ENCODE measurements at regions not wholly inside any gene's neighbourhood (a gene's known extent, or its start where the extent isn't known, plus 50 kb on each side); places are given as distances from the start of the nearest gene placed in this dataset.

GRCh38 chr9:78542491-78543181 lies 245.7 kb downstream of the PSAT1 start:
- H3K36me3 Mint-ChIP-seq: no peaks in the 10 kb centered on the region
- no peak overlapping the region for H3K4me3 Mint-ChIP-seq
- peaks cover 0 to 2% (median 0%) of the 10 kb centered on the region in 3 donors for H3K9me3 Mint-ChIP-seq
- no peak for DNase-seq
- H3K27ac Mint-ChIP-seq: no peak overlapping the region
- peaks cover 0 to 3% of the 10 kb centered on the region in 2 donors for H3K27me3 Mint-ChIP-seq
- no peaks in the 10 kb centered on the region for H3K4me1 ChIP-seq (ENCODE audit: control insufficient read depth in 1 of 2, extremely low read depth in 1 of 2, insufficient read depth in 2 of 2, low read length in 2 of 2)
- H3K9me3 ChIP-seq: no peaks in the 10 kb centered on the region
- CTCF ChIA-PET: no interaction called here
- no peak for ATAC-seq (replicated peaks in 1 of 4)
- H3K4me1 Mint-ChIP-seq: no peaks in the 10 kb centered on the region
- no peak overlapping the region for H3K27ac ChIP-seq (ENCODE audit: low read length)
- H3K4me3 ChIP-seq (ENCODE audit: control insufficient read depth in 1 of 2, extremely low read depth in 1 of 2, low read length in 1 of 2): no peak overlapping the region
- H3K27me3 ChIP-seq (replicated peaks in 1 of 2; ENCODE audit: control insufficient read depth in 2 of 2, extremely low read depth in 1 of 2, insufficient read depth in 2 of 2, low read length in 1 of 2): peaks cover 0 to 2% of the 10 kb centered on the region in 2 experiments
- H3K36me3 ChIP-seq (ENCODE audit: control insufficient read depth in 2 of 2, extremely low read depth in 1 of 2, insufficient read depth in 1 of 2, low read length in 1 of 2): no peaks in the 10 kb centered on the region
- POLR2A ChIA-PET: no interaction called here
- WGBS (ENCODE audit: insufficient coverage): 88% methylated on average over 9 of the region's 14 CpGs

- H3K9me3 ChIP-seq: no peaks in the 10 kb centered on the region
- no peaks in the 10 kb centered on the region for H3K36me3 Mint-ChIP-seq
- no peak overlapping the region for H3K4me3 ChIP-seq (ENCODE audit: control insufficient read depth in 1 of 2, extremely low read depth in 1 of 2, low read length in 1 of 2)
- no peak overlapping the region for H3K27ac Mint-ChIP-seq
- CTCF ChIA-PET: no interaction called here
- H3K4me1 ChIP-seq (ENCODE audit: control insufficient read depth in 1 of 2, extremely low read depth in 1 of 2, insufficient read depth in 2 of 2, low read length in 2 of 2): no peaks in the 10 kb centered on the region
- no peak overlapping the region for H3K27ac ChIP-seq (ENCODE audit: low read length)
- ATAC-seq (replicated peaks in 1 of 4): no peak
- H3K27me3 ChIP-seq (replicated peaks in 1 of 2; ENCODE audit: control insufficient read depth in 2 of 2, extremely low read depth in 1 of 2, insufficient read depth in 2 of 2, low read length in 1 of 2): peaks cover 0 to 2% of the 10 kb centered on the region in 2 experiments
- no peaks in the 10 kb centered on the region for H3K36me3 ChIP-seq (ENCODE audit: control insufficient read depth in 2 of 2, extremely low read depth in 1 of 2, insufficient read depth in 1 of 2, low read length in 1 of 2)
- H3K4me3 Mint-ChIP-seq: no peak overlapping the region
- H3K27me3 Mint-ChIP-seq: peaks cover 0 to 3% of the 10 kb centered on the region in 2 donors
- H3K9me3 Mint-ChIP-seq: peaks cover 0 to 2% (median 0%) of the 10 kb centered on the region in 3 donors
- H3K4me1 Mint-ChIP-seq: no peaks in the 10 kb centered on the region
- POLR2A ChIA-PET: no interaction called here
- no peak for DNase-seq
- WGBS (ENCODE audit: insufficient coverage): no CpG with 5 or more reads among the region's 3 CpGs
Observed at GRCh38 chr9:78543353-78543752, 246.4 kb downstream of the PSAT1 start.

- WGBS (ENCODE audit: insufficient coverage): 81% methylated on average over 3 of the region's 5 CpGs
- H3K4me1 Mint-ChIP-seq: no peaks in the 10 kb centered on the region
- H3K36me3 Mint-ChIP-seq: no peaks in the 10 kb centered on the region
Observed at GRCh38 chr9:78544230-78544629, 247.3 kb downstream of the PSAT1 start.

GRCh38 chr9:78547831-78548230 lies 250.9 kb downstream of the PSAT1 start:
- Mint-ChIP-seq H3K4me3 (no peak overlapping the region), H3K27me3 (peaks cover 0 to 6% of the 10 kb centered on the region in 2 donors), H3K36me3 (no peaks in the 10 kb centered on the region), H3K4me1 (no peaks in the 10 kb centered on the region), H3K27ac (no peak overlapping the region), H3K9me3 (peaks cover 0 to 2% (median 0%) of the 10 kb centered on the region in 3 donors)
- Histone ChIP-seq H3K27me3 (replicated peaks in 1 of 2; ENCODE audit: control insufficient read depth in 2 of 2, extremely low read depth in 1 of 2, insufficient read depth in 2 of 2, low read length in 1 of 2) (no peaks in the 10 kb centered on the region), H3K36me3 (ENCODE audit: control insufficient read depth in 2 of 2, extremely low read depth in 1 of 2, insufficient read depth in 1 of 2, low read length in 1 of 2) (no peaks in the 10 kb centered on the region), H3K4me3 (ENCODE audit: control insufficient read depth in 1 of 2, extremely low read depth in 1 of 2, low read length in 1 of 2) (no peak overlapping the region), H3K9me3 (no peaks in the 10 kb centered on the region), H3K27ac (ENCODE audit: low read length) (no peak overlapping the region), H3K4me1 (ENCODE audit: control insufficient read depth in 1 of 2, extremely low read depth in 1 of 2, insufficient read depth in 2 of 2, low read length in 2 of 2) (no peaks in the 10 kb centered on the region)
- CTCF ChIA-PET: no interaction called here
- no peak for DNase-seq
- no peak for ATAC-seq (replicated peaks in 1 of 4)
- no CpG with 5 or more reads among the region's 1 CpG for WGBS (ENCODE audit: insufficient coverage)
- POLR2A ChIA-PET: no interaction called here

More at GRCh38 chr9:78544230-78544629, 247.3 kb downstream of the PSAT1 start:
- peaks cover 0 to 2% of the 10 kb centered on the region in 2 experiments for H3K27me3 ChIP-seq (replicated peaks in 1 of 2; ENCODE audit: control insufficient read depth in 2 of 2, extremely low read depth in 1 of 2, insufficient read depth in 2 of 2, low read length in 1 of 2)
- Mint-ChIP-seq H3K27ac (no peak overlapping the region), H3K4me3 (no peak overlapping the region), H3K9me3 (peaks cover 0 to 2% (median 0%) of the 10 kb centered on the region in 3 donors), H3K27me3 (peaks cover 0 to 4% of the 10 kb centered on the region in 2 donors)
- ChIA-PET POLR2A (no interaction called here), CTCF (no interaction called here)
- no peaks in the 10 kb centered on the region for H3K9me3 ChIP-seq
- no peaks in the 10 kb centered on the region for H3K4me1 ChIP-seq (ENCODE audit: control insufficient read depth in 1 of 2, extremely low read depth in 1 of 2, insufficient read depth in 2 of 2, low read length in 2 of 2)
- no peak overlapping the region for H3K27ac ChIP-seq (ENCODE audit: low read length)
- DNase-seq: no peak
- no peaks in the 10 kb centered on the region for H3K36me3 ChIP-seq (ENCODE audit: control insufficient read depth in 2 of 2, extremely low read depth in 1 of 2, insufficient read depth in 1 of 2, low read length in 1 of 2)
- no peak overlapping the region for H3K4me3 ChIP-seq (ENCODE audit: control insufficient read depth in 1 of 2, extremely low read depth in 1 of 2, low read length in 1 of 2)
- ATAC-seq (replicated peaks in 1 of 4): no peak

- no peak for ATAC-seq (replicated peaks in 1 of 4)
Observed at GRCh38 chr9:78548670-78549069, 251.7 kb downstream of the PSAT1 start.

GRCh38 chr9:78549711-78550110 lies 252.8 kb downstream of the PSAT1 start:
- 56% methylated on average over 1 of the region's 3 CpGs for WGBS (ENCODE audit: insufficient coverage)
- POLR2A ChIA-PET: interaction anchor here in 1 of 2 donors (0.6 kb wide), 1 partner anchor 13 kb away, joined by 4 read pairs; no protein-coding TSS in a partner anchor

More at GRCh38 chr9:78548670-78549069, 251.7 kb downstream of the PSAT1 start:
- Mint-ChIP-seq H3K4me3 (no peak overlapping the region), H3K27me3 (peaks cover 0 to 6% of the 10 kb centered on the region in 2 donors), H3K4me1 (no peaks in the 10 kb centered on the region), H3K9me3 (peaks cover 0 to 2% (median 0%) of the 10 kb centered on the region in 3 donors), H3K27ac (no peak overlapping the region), H3K36me3 (no peaks in the 10 kb centered on the region)
- no peak for DNase-seq
- H3K4me1 ChIP-seq (ENCODE audit: control insufficient read depth in 1 of 2, extremely low read depth in 1 of 2, insufficient read depth in 2 of 2, low read length in 2 of 2): no peaks in the 10 kb centered on the region
- no peak overlapping the region for H3K27ac ChIP-seq (ENCODE audit: low read length)
- no peaks in the 10 kb centered on the region for H3K27me3 ChIP-seq (replicated peaks in 1 of 2; ENCODE audit: control insufficient read depth in 2 of 2, extremely low read depth in 1 of 2, insufficient read depth in 2 of 2, low read length in 1 of 2)
- no peaks in the 10 kb centered on the region for H3K36me3 ChIP-seq (ENCODE audit: control insufficient read depth in 2 of 2, extremely low read depth in 1 of 2, insufficient read depth in 1 of 2, low read length in 1 of 2)
- WGBS (ENCODE audit: insufficient coverage): no CpG with 5 or more reads among the region's 3 CpGs
- H3K4me3 ChIP-seq (ENCODE audit: control insufficient read depth in 1 of 2, extremely low read depth in 1 of 2, low read length in 1 of 2): no peak overlapping the region
- POLR2A ChIA-PET: no interaction called here
- CTCF ChIA-PET: no interaction called here
- H3K9me3 ChIP-seq: no peaks in the 10 kb centered on the region

More at GRCh38 chr9:78549711-78550110, 252.8 kb downstream of the PSAT1 start:
- ATAC-seq (replicated peaks in 1 of 4) (no peak), DNase-seq (no peak)
- no peak overlapping the region for H3K27ac ChIP-seq (ENCODE audit: low read length)
- no peak overlapping the region for H3K27ac Mint-ChIP-seq
- no peaks in the 10 kb centered on the region for H3K36me3 ChIP-seq (ENCODE audit: control insufficient read depth in 2 of 2, extremely low read depth in 1 of 2, insufficient read depth in 1 of 2, low read length in 1 of 2)
- peaks cover 0 to 6% of the 10 kb centered on the region in 2 donors for H3K27me3 Mint-ChIP-seq
- H3K4me3 Mint-ChIP-seq: no peak overlapping the region
- H3K36me3 Mint-ChIP-seq: no peaks in the 10 kb centered on the region
- H3K4me1 Mint-ChIP-seq: no peaks in the 10 kb centered on the region
- H3K4me3 ChIP-seq (ENCODE audit: control insufficient read depth in 1 of 2, extremely low read depth in 1 of 2, low read length in 1 of 2): no peak overlapping the region
- H3K4me1 ChIP-seq (ENCODE audit: control insufficient read depth in 1 of 2, extremely low read depth in 1 of 2, insufficient read depth in 2 of 2, low read length in 2 of 2): no peaks in the 10 kb centered on the region
- H3K9me3 Mint-ChIP-seq: peaks cover 0 to 2% (median 0%) of the 10 kb centered on the region in 3 donors
- no peaks in the 10 kb centered on the region for H3K9me3 ChIP-seq
- H3K27me3 ChIP-seq (replicated peaks in 1 of 2; ENCODE audit: control insufficient read depth in 2 of 2, extremely low read depth in 1 of 2, insufficient read depth in 2 of 2, low read length in 1 of 2): no peaks in the 10 kb centered on the region
- CTCF ChIA-PET: no interaction called here

Measured in T-cell (primary cell).